ENCODE measurements at regions not wholly inside any gene's neighbourhood (a gene's known extent, or its start where the extent isn't known, plus 50 kb on each side); places are given as distances from the start of the nearest gene placed in this dataset.

GRCh38 chr11:97938789-97939188 is 1082.0 kb upstream of the CNTN5 start:
- no peak for TF ChIP-seq CTCF (conservative IDR thresholded peaks at IDR 0.05; ENCODE audit: low read depth, low read length)
- TF ChIP-seq EZH2 (IDR thresholded peaks at IDR 0.05; ENCODE audit: borderline replicate concordance, low read depth, low read length, poor library complexity, severe bottlenecking) = no peak

All from A673 (cell line).